ENCODE measurements at regions not wholly inside any gene's neighbourhood (a gene's known extent, or its start where the extent isn't known, plus 50 kb on each side); places are given as distances from the start of the nearest gene placed in this dataset.

DNA sequence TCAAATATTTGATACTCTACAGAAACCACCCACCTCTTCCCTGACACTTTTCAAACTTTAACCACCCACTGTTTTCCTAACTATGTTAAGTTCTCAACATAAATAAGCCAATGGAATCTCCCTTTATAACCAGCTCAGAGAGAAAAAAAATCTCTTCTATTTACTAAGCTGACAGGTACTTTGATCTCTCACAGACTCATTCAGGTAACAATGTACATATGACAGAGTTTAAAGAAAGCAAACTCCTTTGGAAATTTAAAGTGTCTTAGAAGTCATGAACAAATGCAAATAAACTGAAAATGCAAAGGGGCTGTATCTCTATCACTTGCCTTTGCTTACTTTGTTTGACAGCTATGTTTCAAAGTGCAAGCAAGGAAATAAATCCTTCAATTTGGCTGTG is 109.3 kb downstream of the KLF12 start:
- TF ChIP-seq CTCF (IDR thresholded peaks at IDR 0.05; ENCODE audit: poor library complexity) (no peak), EZH2 (IDR thresholded peaks at IDR 0.05; ENCODE audit: borderline replicate concordance) (no peak)

All from hepatocyte (in vitro differentiated cells).